ENCODE measurements at regions not wholly inside any gene's neighbourhood (a gene's known extent, or its start where the extent isn't known, plus 50 kb on each side); places are given as distances from the start of the nearest gene placed in this dataset.

GRCh38 chr15:87686339-87686738, 570.2 kb downstream of the NTRK3 start:
- no peak for TF ChIP-seq CTCF (conservative IDR thresholded peaks at IDR 0.05 in 1 of 2, IDR thresholded peaks at IDR 0.05 in 1 of 2; ENCODE audit: extremely low read depth in 1 of 2, insufficient read depth in 1 of 2, low read depth in 1 of 2, low read length in 2 of 2)
- TF ChIP-seq EZH2 (IDR thresholded peaks at IDR 0.05; ENCODE audit: borderline replicate concordance, low read length) = no peak

Data from mammary epithelial cell (primary cell).